Cardiac fibroblast (primary cell): ENCODE measurements at regions not wholly inside any gene's neighbourhood (a gene's known extent, or its start where the extent isn't known, plus 50 kb on each side); places are given as distances from the start of the nearest gene placed in this dataset.

Experiments
- DNase-seq, 2 donors: peaks; one replicate each; pipeline versions ENCODE4 v3.0.0 to v3.0.0-alpha.2; 2010; ENCODE audit warnings: low read depth in 2 of 2
- H3K4me3 ChIP-seq, 2 donors: replicated peaks in 1 of 2; 1 replicate in 1 of 2; 2 replicates in 1 of 2; pipeline ENCODE4 v1.5.1; 2011; ENCODE audit warnings: low read depth in 2 of 2, low read length in 2 of 2, mild to moderate bottlenecking in 2 of 2, moderate library complexity in 1 of 2
- TF ChIP-seq, protein P1 (sequence below): IDR thresholded peaks from one replicate; pipeline ENCODE4 v1.5.1; 2011; ENCODE audit warnings: low read depth, mild to moderate bottlenecking, low read length, inconsistent platforms

DNA sequence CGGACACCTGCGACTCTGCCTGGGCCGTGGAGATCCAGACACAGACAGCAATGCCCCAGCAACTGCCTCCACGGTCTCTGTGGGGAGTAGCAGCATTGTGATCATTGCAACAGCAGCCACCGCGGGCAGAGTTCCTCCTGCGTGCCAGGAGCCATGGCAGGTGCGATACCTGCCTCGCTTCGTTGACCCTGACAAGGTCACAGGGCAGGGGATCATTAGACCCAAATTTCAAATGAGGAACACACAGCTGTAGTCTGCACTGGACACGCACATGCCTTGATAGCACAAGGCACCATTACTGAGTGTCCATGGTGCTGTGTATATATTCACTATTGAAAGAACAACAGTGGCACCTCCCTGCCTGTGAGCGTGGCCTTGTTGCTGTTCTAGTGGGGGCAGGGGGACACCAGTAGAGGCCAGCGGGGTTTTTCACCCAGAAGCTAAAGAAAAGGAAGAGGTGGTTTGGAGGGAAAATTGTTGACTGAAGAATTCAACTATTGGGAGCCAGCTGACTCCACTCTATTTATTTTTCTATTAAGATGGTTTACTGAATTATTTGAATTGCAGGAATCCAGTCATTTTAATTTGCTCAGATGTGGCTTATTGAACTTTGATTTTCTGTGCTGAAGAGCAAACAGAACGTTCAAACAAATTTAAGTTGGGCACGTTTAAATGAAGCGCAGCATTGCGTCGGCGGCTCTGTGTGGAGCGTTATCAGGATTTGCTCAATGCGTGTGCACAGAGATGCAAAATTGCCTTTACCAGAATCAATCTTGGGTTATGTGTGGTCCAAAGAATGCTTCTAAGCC lies 60.2 kb upstream of the RPS6KA2 start:
- no peak for DNase-seq
- TF ChIP-seq, protein P1, sequence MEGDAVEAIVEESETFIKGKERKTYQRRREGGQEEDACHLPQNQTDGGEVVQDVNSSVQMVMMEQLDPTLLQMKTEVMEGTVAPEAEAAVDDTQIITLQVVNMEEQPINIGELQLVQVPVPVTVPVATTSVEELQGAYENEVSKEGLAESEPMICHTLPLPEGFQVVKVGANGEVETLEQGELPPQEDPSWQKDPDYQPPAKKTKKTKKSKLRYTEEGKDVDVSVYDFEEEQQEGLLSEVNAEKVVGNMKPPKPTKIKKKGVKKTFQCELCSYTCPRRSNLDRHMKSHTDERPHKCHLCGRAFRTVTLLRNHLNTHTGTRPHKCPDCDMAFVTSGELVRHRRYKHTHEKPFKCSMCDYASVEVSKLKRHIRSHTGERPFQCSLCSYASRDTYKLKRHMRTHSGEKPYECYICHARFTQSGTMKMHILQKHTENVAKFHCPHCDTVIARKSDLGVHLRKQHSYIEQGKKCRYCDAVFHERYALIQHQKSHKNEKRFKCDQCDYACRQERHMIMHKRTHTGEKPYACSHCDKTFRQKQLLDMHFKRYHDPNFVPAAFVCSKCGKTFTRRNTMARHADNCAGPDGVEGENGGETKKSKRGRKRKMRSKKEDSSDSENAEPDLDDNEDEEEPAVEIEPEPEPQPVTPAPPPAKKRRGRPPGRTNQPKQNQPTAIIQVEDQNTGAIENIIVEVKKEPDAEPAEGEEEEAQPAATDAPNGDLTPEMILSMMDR = no peak
- H3K4me3 ChIP-seq = no peak overlapping the region

DNA sequence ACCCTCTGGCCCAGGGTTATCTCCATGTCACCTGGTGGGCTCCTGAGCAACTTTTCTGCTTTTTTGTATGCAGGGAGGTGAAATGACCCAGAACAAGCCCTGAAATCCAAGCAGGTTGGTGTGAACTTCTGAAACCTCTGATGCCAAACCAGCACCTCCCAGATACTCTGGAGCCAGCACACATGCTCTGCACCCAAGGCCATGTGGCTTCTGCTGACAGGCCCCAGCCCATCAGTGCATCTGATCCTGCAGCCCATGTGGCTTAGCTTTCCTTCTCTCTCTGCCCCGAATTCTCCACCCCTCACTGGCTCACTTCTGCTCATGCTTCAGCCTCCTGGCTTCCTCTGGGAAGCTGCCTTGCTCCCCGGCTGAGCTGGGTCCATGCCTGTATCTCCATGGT lies 59.3 kb upstream of the RPS6KA2 start:
- no peak for DNase-seq
- H3K4me3 ChIP-seq = no peak overlapping the region
- TF ChIP-seq, protein P1 = no peak

DNA sequence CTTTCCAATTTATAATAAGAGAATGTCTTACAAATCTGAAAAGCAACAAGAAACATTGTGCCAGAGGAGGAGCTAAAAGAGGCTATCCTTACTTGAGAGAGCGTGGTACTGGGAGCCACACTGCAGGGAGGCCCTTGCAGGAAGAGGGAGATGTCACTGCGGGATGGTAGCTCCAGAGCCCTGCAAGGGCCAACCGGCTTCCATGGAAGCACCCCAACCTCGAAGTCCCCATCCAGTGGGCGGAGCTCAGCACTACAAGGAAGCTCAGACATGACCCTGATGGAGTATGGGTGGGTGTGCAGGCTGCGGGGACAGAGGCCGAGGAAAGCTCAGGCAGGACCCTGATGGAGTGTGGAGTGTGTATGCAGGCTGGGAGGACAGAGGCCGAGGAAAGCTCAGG lies 57.8 kb upstream of the RPS6KA2 start:
- no peak overlapping the region for H3K4me3 ChIP-seq
- DNase-seq = no peak
- TF ChIP-seq, protein P1 = no peak

DNA sequence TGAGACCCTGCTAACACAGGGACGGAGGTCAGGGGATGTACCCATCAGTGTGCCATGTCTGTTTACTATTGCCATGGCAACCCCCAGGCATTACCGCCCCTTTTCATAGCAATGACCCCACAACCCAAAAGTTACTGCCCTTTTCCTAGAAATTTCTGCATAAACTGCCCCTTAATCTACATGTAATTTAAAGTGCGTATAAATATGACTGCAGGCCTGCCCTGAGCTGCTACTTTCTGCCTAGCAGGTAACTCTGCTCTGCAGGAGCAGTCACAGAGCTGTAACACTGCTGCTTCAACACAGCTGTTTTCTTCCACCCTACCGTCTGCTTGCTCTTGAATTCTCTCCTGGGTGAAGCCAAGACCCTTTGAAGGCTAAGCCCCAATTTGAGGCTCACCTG lies 57.1 kb upstream of the RPS6KA2 start:
- no peak overlapping the region for H3K4me3 ChIP-seq
- DNase-seq = no peak
- TF ChIP-seq, protein P1 = no peak

DNA sequence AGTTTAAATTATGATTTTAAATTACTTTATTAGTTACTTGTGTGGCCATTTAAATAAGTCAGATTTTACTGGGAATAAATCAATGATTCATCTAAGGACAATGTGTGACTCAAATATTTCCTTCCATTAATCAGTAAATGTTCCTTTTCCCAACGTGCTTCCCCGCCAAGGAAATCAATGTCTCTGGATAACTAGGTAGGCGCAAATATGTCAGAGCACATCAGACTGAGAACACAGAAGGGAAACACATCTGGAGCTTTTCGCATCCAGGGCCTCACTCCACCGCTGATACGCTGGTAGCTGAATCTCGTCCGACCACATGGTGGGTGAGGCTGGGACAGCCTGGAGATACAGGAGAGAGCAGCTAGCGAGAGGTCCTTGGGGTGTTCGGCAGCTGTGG lies 56.4 kb upstream of the RPS6KA2 start:
- TF ChIP-seq, protein P1 = no peak
- H3K4me3 ChIP-seq = no peak overlapping the region
- peak; percentile 19 to 42 for DNase-seq

DNA sequence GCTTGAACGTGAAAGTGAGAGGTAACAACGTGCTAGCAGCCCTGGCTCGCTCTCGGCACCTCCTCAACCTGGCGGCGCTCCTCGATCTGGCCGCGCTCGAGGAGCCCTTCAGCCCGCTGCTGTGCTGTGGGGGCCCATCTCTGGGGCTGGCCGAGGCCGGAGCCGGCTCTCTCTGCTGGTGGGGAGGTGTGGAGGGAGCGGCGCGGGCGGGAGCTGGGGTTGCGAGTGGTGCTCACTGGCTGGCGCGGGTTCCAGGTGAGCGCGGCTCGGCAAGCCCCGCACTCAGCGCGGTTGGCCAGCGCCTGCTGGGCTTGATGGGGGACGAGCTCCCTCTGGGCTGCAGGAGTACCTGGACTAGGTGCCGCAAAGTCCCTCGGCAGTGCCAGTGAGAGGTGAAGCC lies 52.5 kb upstream of the RPS6KA2 start:
- H3K4me3 ChIP-seq = no peak overlapping the region
- DNase-seq = no peak
- TF ChIP-seq, protein P1 = no peak

DNA sequence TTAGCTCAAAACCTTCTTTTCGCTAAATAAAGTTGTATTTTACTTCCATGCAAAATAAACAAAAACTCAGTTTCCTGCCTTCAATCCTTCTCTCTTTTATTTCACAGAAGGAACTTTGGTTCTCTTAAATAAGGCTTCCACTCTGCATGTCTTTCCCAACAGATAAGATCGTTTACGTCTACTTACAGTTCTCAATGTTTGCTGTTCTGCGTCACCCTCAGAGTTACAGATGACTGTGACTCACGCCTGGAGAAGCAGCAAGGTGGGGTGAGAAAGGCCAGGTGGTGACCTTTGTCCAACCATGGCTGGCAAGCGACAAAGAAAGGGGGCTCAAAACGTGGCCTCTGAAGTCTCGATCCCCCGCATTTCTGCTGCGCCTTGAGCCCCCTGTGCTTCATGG lies 51.4 kb upstream of the RPS6KA2 start:
- H3K4me3 ChIP-seq = no peak overlapping the region
- DNase-seq = peak; percentile 7 to 14
- TF ChIP-seq, protein P1 = no peak
